ENCODE measurements at regions not wholly inside any gene's neighbourhood (a gene's known extent, or its start where the extent isn't known, plus 50 kb on each side); places are given as distances from the start of the nearest gene placed in this dataset.
"Not testable (repeated sequence)": the region's sequence is repeated elsewhere in the genome, so short reads cannot be mapped to it uniquely, and the experiment has no call there.

DNA sequence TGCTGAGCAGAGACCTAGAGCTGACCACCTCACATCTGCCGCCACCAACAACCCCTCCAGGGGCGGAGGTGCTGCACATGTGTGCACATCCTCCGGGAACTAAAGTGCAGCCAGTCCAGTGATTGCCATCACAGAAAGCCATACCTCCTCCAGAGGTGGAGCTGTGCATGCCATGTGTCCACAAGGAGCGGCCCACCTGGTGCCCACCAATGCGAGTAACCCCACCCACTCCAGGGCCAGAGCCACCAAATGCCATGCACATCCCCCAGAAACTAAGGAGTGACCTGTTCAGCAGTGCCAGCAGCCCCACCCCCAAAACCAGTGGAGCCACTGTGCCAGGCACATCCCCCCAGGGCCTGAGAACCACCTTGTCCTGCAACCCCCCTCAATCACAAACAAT lies 557.9 kb downstream of the UQCRFS1 start:
- DNase-seq, result no peak

- no peak for DNase-seq
Observed at GRCh38 chr19:28652765-28653164, 560.2 kb downstream of the UQCRFS1 start.

DNA sequence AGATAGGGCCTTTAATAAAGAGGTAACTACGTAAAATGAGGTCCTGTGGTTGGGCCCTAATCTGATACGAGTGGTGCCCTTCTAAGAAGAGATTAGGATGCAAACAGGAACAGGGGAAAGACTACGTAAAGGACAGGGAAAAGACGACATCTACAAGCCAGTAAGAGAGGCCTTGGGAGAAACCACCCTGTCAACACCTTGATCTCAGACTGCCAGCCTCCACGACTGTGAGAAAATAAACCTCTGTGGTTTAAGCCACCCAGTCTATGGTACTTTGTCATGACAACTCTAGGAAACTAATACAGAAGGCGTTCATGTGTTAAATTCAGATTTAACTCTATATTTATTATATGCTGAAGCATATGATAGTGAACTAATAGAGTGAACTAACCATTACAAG lies 566.3 kb downstream of the UQCRFS1 start:
- DNase-seq, result no peak

DNA sequence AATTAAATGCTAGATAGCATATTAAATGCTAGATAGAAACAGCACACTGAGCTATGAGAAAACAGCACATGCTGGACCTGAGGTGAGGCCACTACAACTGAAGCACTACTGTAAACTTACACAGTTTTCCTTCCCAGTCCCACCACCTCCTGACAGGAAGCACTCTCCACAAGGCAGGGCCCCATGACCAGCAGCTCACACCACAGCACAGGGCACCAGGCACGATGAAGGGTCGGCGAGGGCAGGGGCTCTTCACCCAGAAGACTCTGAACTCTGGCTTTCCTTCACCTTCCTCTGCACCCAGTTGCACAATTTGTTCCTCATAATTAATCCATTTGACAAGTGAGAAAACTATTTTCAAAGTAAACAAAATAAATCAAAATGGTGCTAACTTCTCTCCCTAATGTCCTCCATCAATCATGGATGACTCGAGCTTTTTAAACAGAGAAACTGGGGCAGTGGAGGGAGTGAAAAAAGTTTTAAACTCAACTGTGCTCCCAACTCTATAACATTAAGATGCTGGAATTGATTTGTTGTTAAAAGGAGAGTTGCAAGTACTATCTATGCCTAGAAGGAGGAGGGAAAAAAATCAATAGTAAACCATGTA lies 568.7 kb downstream of the UQCRFS1 start:
- no peak for DNase-seq

GRCh38 chr19:28642787-28643683 lies 569.9 kb downstream of the UQCRFS1 start:
- no peak for DNase-seq

- no peak for DNase-seq
Observed at GRCh38 chr19:28641395-28641794, 571.6 kb downstream of the UQCRFS1 start.

- no peak for DNase-seq
Observed at GRCh38 chr19:28640506-28640905, 572.4 kb downstream of the UQCRFS1 start.

DNA sequence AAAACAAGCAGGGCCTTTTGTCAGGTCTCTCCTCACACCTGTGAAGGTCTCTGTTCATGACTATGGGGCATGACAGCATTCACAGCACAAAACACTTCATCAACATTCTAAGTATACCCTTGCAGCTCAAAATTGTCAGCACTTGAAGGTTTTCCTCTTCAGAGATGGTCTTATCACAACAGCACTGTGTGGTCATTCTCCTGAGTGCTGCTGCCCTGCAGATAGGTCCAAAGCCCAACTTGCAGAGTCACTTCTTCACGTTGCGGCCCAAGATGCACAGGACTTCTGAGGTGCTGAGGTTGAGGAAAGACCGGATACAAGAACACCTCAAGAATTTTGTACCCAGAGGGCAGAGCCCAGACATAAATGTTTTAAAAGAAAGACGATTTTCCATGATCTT lies 574.5 kb downstream of the UQCRFS1 start:
- DNase-seq, result no peak

- no peak for DNase-seq
Observed at GRCh38 chr19:28636706-28637105, 576.2 kb downstream of the UQCRFS1 start.

DNA sequence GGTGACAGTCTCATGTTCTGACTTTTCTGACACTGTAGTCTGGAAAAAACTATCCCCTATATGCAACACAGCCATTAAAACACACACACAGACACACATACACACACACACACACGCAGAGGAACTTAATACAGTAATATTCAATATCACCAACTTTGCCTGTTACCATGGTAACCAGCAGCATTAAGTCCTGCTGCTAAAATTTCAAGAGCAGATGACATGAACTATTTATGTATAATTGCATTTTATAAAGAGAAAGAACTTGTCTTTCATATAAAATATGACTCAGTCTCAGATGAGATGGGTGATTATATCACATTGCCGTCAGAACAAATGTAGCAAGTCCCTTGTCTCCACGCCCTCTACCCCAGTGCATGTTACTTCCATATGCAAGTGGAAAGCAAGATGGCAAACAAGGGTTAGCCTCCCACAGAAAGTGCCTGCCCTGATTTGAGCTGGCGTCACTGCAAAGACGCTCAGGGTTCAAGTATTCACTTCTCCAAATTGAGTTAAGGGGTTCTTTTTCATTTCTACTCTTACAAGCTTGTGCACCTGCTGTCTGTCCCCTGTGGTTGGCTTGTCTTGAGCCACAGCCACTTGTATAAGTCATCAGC lies 576.8 kb downstream of the UQCRFS1 start:
- DNase-seq, result no peak

DNA sequence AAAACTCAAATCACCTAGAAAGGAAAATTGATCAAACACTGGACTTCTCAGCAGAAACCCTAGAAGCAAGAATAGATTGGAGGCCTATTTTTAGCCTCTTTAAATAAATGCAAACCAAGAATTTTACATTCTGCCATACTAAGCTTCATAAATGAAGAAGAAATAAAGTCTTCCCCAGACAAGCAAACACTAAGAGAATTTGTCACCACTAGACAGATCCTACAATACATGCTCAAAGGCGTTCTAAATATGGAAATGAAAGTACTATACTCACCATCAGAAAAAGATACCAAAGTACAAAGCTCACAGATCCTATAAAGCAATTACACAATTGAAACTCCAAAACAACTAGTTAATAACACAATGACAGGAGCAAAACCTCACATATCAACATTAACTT lies 578.1 kb downstream of the UQCRFS1 start:
- no peak for DNase-seq

DNA sequence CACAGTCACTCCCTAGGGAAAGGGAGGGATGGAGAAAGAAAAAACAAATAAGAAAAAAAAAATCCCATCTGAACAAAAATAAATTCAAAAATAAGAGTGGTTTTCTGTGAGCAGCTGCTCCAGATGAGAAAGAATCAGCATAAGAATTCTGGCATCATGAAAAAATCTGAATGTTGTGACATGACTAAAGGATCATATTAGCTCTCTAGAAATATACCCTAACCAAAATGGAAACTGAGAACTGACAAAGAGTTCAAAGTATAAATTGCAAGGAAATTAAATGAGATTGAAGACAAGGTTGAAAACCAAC lies 579.0 kb downstream of the UQCRFS1 start:
- DNase-seq, result no peak

DNA sequence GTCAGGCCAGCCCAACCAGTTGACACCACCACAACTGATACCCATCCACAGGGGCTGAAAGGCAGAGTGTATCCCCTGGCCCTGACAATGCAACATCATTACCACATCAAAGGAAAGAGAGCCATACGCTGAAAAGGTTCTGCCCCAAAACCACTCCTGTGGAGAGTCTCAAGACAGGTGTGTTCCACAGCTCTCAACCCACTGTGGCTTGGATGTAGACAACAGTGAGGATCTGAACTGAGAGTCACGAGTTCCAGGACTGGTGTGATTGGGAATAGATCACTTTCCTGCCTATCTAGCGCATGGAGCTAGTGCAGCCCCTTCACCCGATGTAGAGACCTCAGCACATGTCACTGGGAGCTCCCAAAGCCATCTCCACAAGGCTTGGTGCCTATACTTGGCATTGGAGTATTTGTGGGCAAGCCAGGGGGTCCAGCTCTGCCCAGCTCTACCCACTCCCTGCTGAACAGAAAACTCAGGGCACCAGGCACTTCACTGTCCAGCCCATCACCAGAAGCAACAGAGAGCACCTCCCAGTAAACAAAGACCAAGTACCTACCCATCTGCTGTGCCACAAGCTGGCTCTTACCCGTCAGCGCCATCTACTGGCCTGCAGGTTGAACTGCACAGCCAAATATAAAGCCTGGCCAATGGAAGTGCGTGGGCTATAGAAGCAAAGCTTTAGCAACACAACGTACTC lies 579.5 kb downstream of the UQCRFS1 start:
- DNase-seq, result peak; percentile 30 to 43

DNA sequence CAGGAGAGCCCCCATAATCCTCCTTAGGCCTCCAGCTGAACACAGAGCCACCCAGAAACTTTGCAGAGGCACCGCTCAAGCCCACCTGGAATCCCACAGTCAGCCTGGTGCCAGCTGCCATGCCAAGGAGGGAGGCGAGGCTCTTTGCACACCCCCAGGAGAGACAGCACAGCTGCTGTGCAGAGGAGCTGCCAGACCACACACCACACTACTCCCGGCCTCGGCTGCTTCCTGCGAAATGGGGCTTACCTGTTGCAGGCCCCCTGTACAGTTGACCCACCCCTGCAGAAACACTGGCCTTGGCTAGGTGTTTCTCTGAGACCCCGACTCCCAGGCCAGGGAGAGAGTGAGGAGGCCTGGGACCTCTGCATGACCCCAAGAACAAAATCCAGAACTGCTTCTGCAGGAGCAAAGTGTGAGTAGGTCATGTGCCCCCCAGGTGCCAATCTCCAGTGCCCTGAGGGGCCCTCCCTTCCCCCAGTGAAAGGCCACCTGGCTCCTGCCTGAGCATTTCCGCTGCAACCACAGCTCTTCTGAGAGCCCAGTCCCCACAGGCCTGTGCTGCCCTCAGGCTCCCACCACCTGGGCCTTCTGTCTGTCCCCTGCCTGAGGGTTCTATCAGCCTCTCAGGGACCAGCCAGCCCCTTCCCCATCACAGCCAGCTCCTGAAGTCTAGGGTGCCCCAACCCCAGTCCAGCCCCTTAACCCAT lies 580.4 kb downstream of the UQCRFS1 start:
- no peak for DNase-seq

DNA sequence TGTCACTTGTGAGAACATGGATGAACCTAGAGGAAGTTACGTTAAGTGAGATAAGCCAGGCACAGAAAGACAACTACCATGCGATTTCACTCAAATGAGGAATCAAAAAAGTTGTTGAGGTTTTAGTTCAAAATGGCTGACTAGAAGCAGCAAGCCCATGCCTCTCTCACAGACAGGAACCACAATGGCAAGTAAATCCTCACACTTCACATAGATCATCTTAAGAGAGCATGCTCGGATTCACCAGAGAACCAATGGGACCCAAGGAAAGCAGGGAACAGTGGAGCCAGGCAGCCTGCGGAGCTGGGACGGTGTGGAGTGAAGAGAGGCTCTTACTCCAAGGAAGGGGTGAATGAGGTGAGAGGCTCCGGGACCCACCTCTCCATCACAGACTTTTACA lies 581.0 kb downstream of the UQCRFS1 start:
- no peak for DNase-seq

DNA sequence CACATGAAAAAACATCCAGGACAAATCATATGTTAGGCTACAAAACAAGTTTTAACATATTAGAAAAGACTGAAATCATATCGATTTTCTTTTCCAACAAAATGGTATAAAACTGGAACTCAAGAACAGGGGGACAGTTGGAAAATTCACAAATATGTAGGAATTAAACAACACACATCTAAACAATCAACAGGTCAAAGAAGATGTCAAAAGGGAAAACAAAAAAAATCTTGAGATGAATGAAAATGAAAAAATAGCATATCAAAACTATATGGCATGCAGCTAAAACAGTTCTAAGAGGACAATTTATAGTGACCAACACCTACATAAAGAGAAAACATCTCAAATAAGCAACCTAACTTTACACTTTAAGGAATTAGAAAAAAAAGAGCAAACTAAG lies 585.3 kb downstream of the UQCRFS1 start:
- no peak for DNase-seq

- DNase-seq, result not testable (repeated sequence)
Observed at GRCh38 chr19:28626407-28626806, 586.5 kb downstream of the UQCRFS1 start.

DNA sequence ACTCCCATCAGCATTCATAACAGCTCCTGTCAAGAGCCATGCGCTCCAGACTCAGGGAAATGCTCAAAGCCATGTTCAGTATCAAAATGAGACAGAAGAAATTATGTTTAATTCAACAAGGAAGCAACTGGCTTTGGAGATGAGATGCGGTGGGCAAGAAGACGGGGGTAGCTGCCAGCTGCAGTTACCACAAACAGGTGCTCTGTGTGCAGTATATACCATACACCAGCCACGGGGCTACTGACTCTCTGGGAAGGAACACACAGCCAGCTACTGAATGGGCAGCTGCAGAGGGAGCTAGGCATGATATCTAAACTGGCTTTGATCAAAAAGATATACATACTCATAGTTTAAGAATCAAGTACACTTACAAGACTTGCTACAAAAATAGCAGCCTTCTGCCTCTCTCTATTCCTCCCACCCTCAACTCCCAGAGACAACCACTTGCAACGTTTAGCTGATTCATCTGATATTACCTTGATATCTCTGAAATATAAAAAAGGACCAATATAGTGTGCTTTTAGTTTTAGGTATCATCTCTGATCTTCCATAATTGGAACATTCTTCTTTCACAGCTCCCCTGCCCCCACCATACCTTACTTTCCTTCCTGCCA lies 593.0 kb downstream of the UQCRFS1 start:
- DNase-seq, result no peak

DNA sequence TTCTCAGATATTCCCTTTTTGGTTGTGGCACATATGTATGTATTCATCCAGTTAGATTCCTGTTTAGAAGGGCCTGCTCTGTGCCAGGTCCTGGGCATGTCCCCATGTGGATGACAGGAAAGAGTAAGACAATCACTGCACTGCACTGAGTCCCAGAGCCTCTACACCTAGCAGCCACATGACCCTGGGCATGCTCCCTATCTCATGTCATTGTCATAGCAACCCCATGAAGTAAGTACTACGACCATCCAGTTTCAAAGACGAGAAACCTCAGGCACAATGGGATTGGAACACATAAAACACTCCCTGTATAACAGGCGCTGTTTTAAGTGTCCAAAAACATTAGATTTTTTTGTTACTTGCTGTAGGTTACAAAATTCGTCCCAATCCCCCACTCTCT lies 594.4 kb downstream of the UQCRFS1 start:
- no peak for DNase-seq

- no peak for DNase-seq
Observed at GRCh38 chr19:28615966-28616365, 597.0 kb downstream of the UQCRFS1 start.

- no peak for DNase-seq
Observed at GRCh38 chr19:28615546-28615916, 597.4 kb downstream of the UQCRFS1 start.
